H1 (cell line): ENCODE measurements at regions not wholly inside any gene's neighbourhood (a gene's known extent, or its start where the extent isn't known, plus 50 kb on each side); places are given as distances from the start of the nearest gene placed in this dataset.

Experiments used
- CTCF ChIA-PET: fragments of 300-600 bp; sonication (Branson Sonifier 250); formaldehyde crosslinking; loops from one replicate; lab custom pipeline; 2021; ENCODE audit not compliant: partially characterized antibody; lab: Charles Lee
- POLR2A ChIA-PET: fragments of 300-600 bp; sonication (Branson Sonifier 250); formaldehyde crosslinking; loops from one replicate; lab custom pipeline; 2021; ENCODE audit warnings: inconsistent platforms; ENCODE audit not compliant: partially characterized antibody; lab: Charles Lee
- DNase-seq, 2 experiments: peaks; one replicate each; pipeline versions ENCODE4 v3.0.0 to v3.0.0-alpha.2; 2010 to 2022; ENCODE audit warnings: low spot score in 2 of 2, low read depth in 1 of 2, mixed read lengths in 1 of 2
- FAIRE-seq: peaks from 2 replicates; lab custom pipeline; 2011; peaks lifted over from hg19 to GRCh38; lab: Jason Lieb, UNC
- H2AFZ ChIP-seq: 2 replicates; pipeline ENCODE4 v1.8.1; 2012; ENCODE audit warnings: low read length, inconsistent platforms
- H2AK5ac ChIP-seq: 2 replicates; pipeline ENCODE4 v1.6.1; 2013; ENCODE audit warnings: low read depth, low read length
- H2BK120ac ChIP-seq: replicated peaks from 2 replicates; pipeline ENCODE3; 2013; ENCODE audit warnings: low read depth, low read length, inconsistent platforms
- H2BK12ac ChIP-seq: 2 replicates; pipeline ENCODE4 v1.6.1; 2013; ENCODE audit warnings: low read depth, low read length
- H2BK15ac ChIP-seq: 2 replicates; pipeline ENCODE4 v1.6.1; 2013; ENCODE audit warnings: low read length
- H2BK20ac ChIP-seq: 2 replicates; pipeline ENCODE4 v1.6.1; 2013; ENCODE audit warnings: low read length
- H2BK5ac ChIP-seq: 2 replicates; pipeline ENCODE4 v1.6.1; 2013; ENCODE audit warnings: low read depth, low read length
- H3K14ac ChIP-seq: 2 replicates; pipeline ENCODE4 v1.6.1; 2013; ENCODE audit warnings: inconsistent platforms; ENCODE audit not compliant: insufficient read length
- H3K18ac ChIP-seq: 2 replicates; pipeline ENCODE4 v1.6.1; 2013; ENCODE audit warnings: low read length; ENCODE audit errors: extremely low read depth
- H3K23ac ChIP-seq: 2 replicates; pipeline ENCODE4 v1.6.1; 2013; ENCODE audit warnings: inconsistent platforms; ENCODE audit not compliant: insufficient read length
- H3K23me2 ChIP-seq: 2 replicates; pipeline ENCODE4 v1.6.1; 2013; ENCODE audit warnings: low read depth, low read length
- H3K27ac ChIP-seq: 2 replicates; pipeline ENCODE4 v1.6.1; 2011; ENCODE audit warnings: low read depth, low read length, inconsistent platforms
- H3K27me3 ChIP-seq, 4 experiments: replicated peaks in 1 of 4; 1 replicate in 1 of 4; 2 replicates in 3 of 4; pipeline versions ENCODE4 v1.6.1 to v1.8.1; 2011 to 2013; ENCODE audit warnings: low read length in 3 of 4, mild to moderate bottlenecking in 3 of 4, inconsistent platforms in 2 of 4, mixed read lengths in 2 of 4, moderate library complexity in 1 of 4; ENCODE audit not compliant: control insufficient read depth in 3 of 4, insufficient read depth in 3 of 4; ENCODE audit errors: extremely low read depth in 1 of 4
- H3K36me3 ChIP-seq, 4 experiments: 2 replicates each; pipeline versions ENCODE4 v1.6.1 to v1.8.1; 2011 to 2013; ENCODE audit warnings: mild to moderate bottlenecking in 4 of 4, low read length in 3 of 4, moderate library complexity in 2 of 4, control low read depth in 1 of 4, inconsistent platforms in 1 of 4; ENCODE audit not compliant: insufficient read depth in 4 of 4, control insufficient read depth in 2 of 4
- H3K4ac ChIP-seq: replicated peaks from 2 replicates; pipeline ENCODE3; 2013; ENCODE audit warnings: low read length, low read depth, mixed read lengths, inconsistent platforms; ENCODE audit not compliant: insufficient read length
- H3K4me1 ChIP-seq, 4 experiments: replicated peaks in 1 of 4; 1 replicate in 1 of 4; 2 replicates in 3 of 4; pipeline versions ENCODE4 v1.6.1 to v1.8.1; 2011 to 2013; ENCODE audit warnings: low read length in 3 of 4, inconsistent platforms in 2 of 4, mixed read lengths in 1 of 4; ENCODE audit not compliant: insufficient read depth in 4 of 4, control insufficient read depth in 3 of 4
- H3K4me2 ChIP-seq, 2 experiments: 2 replicates each; pipeline versions ENCODE4 v1.6.1 to v1.8.1; 2011 to 2013; ENCODE audit warnings: low read depth in 2 of 2, low read length in 2 of 2, control low read depth in 1 of 2, inconsistent platforms in 1 of 2, mild to moderate bottlenecking in 1 of 2; ENCODE audit not compliant: insufficient read depth in 1 of 2
- H3K4me3 ChIP-seq, 4 experiments: fragments of 200-600, 300-600 bp in 1 of 4; sonication (generic), shearing (Covaris generic), sonication (Bioruptor Twin) in 1 of 4; 2 replicates each; pipeline versions ENCODE4 v1.5.1 to v1.8.1; 2011 to 2016; ENCODE audit warnings: low read length in 4 of 4, low read depth in 3 of 4, control low read depth in 2 of 4, inconsistent platforms in 2 of 4, mild to moderate bottlenecking in 2 of 4, mixed read lengths in 1 of 4, moderate library complexity in 1 of 4; ENCODE audit not compliant: insufficient read depth in 2 of 4; ENCODE audit errors: extremely low read depth in 1 of 4
- H3K56ac ChIP-seq: replicated peaks from 2 replicates; pipeline ENCODE3; 2013; ENCODE audit warnings: low read depth, mild to moderate bottlenecking, mixed read lengths, low read length, inconsistent platforms; ENCODE audit not compliant: insufficient read length
- H3K79me1 ChIP-seq: 2 replicates; pipeline ENCODE4 v1.6.1; 2013; ENCODE audit warnings: low read depth, low read length, control low read depth
- H3K79me2 ChIP-seq, 2 experiments: 2 replicates each; pipeline versions ENCODE4 v1.6.1 to v1.8.1; 2012 to 2013; ENCODE audit warnings: low read length in 2 of 2, mild to moderate bottlenecking in 2 of 2, inconsistent platforms in 1 of 2; ENCODE audit not compliant: insufficient read depth in 2 of 2, control insufficient read depth in 1 of 2
- H3K9ac ChIP-seq, 4 experiments: replicated peaks in 1 of 4; 1 replicate in 1 of 4; 2 replicates in 3 of 4; pipeline versions ENCODE4 v1.6.1 to v1.8.1; 2011 to 2013; ENCODE audit warnings: low read depth in 3 of 4, low read length in 3 of 4, control low read depth in 2 of 4, mild to moderate bottlenecking in 2 of 4, moderate library complexity in 2 of 4, inconsistent platforms in 1 of 4; ENCODE audit errors: extremely low read depth in 1 of 4
- H3K9me3 ChIP-seq, 2 experiments: 2 replicates each; pipeline versions ENCODE4 v1.6.1 to v1.8.1; 2012 to 2013; ENCODE audit warnings: mild to moderate bottlenecking in 2 of 2, moderate library complexity in 2 of 2, control low read depth in 1 of 2, inconsistent platforms in 1 of 2, low read depth in 1 of 2, low read length in 1 of 2, mixed read lengths in 1 of 2; ENCODE audit not compliant: insufficient read depth in 2 of 2
- H4K20me1 ChIP-seq, 2 experiments: replicated peaks in 1 of 2; 2 replicates each; pipeline versions ENCODE3 to v1.8.1; 2011 to 2013; ENCODE audit warnings: inconsistent platforms in 2 of 2, low read length in 2 of 2, mild to moderate bottlenecking in 1 of 2; ENCODE audit not compliant: insufficient read depth in 2 of 2, control insufficient read depth in 1 of 2
- H4K5ac ChIP-seq: 2 replicates; pipeline ENCODE4 v1.6.1; 2013; ENCODE audit warnings: low read length, low read depth, mixed read lengths, inconsistent platforms; ENCODE audit not compliant: insufficient read length
- H4K8ac ChIP-seq: 2 replicates; pipeline ENCODE4 v1.8.0; 2013; ENCODE audit warnings: mild to moderate bottlenecking, moderate library complexity, low read length, inconsistent platforms; ENCODE audit not compliant: insufficient read depth; ENCODE audit errors: extremely low read depth
- H4K91ac ChIP-seq: replicated peaks from 2 replicates; pipeline ENCODE3; 2013; ENCODE audit warnings: low read length, mixed read lengths, inconsistent platforms; ENCODE audit not compliant: insufficient read length
- CEBPB ChIP-seq: IDR thresholded peaks from 2 replicates; pipeline ENCODE4 v1.6.1; 2012; ENCODE audit warnings: low read depth, low read length
- JUN ChIP-seq: IDR thresholded peaks from 2 replicates; pipeline ENCODE4 v1.6.1; 2011; ENCODE audit warnings: low read depth, mild to moderate bottlenecking, improper control_type of control experiment, low read length
- SIX5 ChIP-seq: IDR thresholded peaks from 2 replicates; pipeline ENCODE4 v1.6.1; 2011; ENCODE audit warnings: mild to moderate bottlenecking, low read depth, low read length
- SP4 ChIP-seq: IDR thresholded peaks from 2 replicates; pipeline ENCODE4 v1.6.1; 2012; ENCODE audit warnings: low read length, inconsistent platforms
- TAF7 ChIP-seq: optimal IDR thresholded peaks from 2 replicates; pipeline ENCODE3; 2011; ENCODE audit warnings: low read depth, mild to moderate bottlenecking, inconsistent platforms, low read length, moderate library complexity, borderline replicate concordance
- WGBS, 2 experiments: shearing (Covaris generic) in 1 of 2; methylation state at CpG; one replicate each; pipeline versions ENCODE4 v1.1.6 to v1.1.7; 2013 to 2015; ENCODE audit warnings: low lambda C conversion rate in 2 of 2, mixed read lengths in 2 of 2, inconsistent platforms in 1 of 2, low coverage in 1 of 2, missing lambda C conversion rate in 1 of 2; ENCODE audit not compliant: insufficient replicate concordance in 2 of 2, insufficient coverage in 1 of 2, insufficient read length in 1 of 2; ENCODE audit errors: extremely low coverage in 1 of 2, missing lambda C conversion rate in 1 of 2; 5-methylcytosine and 5-hydroxymethylcytosine counted together
- TF ChIP-seq, protein P1 (sequence below): IDR thresholded peaks from 2 replicates; pipeline ENCODE4 v1.6.1; 2011; ENCODE audit warnings: low read depth, mild to moderate bottlenecking, low read length; ENCODE audit not compliant: insufficient read depth

DNA sequence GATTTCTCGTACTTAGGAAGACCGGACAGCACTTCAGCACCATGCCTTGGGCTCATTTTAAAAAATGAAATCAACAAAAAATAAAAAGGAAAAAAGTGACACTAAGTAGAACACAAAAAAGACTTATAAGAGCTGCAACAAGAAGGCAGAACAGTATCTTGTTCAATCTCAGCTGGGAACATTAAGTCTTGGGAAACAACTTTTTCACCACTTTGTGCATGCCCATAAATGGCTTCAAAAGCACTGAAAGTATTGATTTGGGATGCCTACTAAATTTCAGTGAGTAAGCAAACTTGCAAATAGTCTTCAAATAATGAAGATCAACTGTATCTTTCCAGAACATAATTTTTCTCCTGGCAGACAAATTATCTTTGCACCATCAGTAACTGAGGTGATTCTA lies 489.3 kb downstream of the NXPH1 start:
- H4K8ac ChIP-seq, result no peak overlapping the region
- no peaks in the 10 kb centered on the region for H3K79me1 ChIP-seq
- no peak overlapping the region for H2AK5ac ChIP-seq
- TF ChIP-seq, protein P1, sequence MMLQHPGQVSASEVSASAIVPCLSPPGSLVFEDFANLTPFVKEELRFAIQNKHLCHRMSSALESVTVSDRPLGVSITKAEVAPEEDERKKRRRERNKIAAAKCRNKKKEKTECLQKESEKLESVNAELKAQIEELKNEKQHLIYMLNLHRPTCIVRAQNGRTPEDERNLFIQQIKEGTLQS, result no peak
- TF ChIP-seq SIX5 (no peak), TAF7 (no peak), SP4 (no peak), CEBPB (no peak), JUN (no peak)
- FAIRE-seq, result no peak
- no peaks in the 10 kb centered on the region for H3K79me2 ChIP-seq
- H4K91ac ChIP-seq, result no peak overlapping the region
- no peak overlapping the region for H3K4ac ChIP-seq
- H3K27ac ChIP-seq, result no peak overlapping the region
- no peak overlapping the region for H2BK5ac ChIP-seq
- POLR2A ChIA-PET, result no interaction called here
- H3K4me1 ChIP-seq, result peaks cover 0 to 8% (median 3%) of the 10 kb centered on the region in 4 experiments; a peak in 3 of 7 replicates
- no peaks in the 10 kb centered on the region for H3K36me3 ChIP-seq
- H2BK120ac ChIP-seq, result no peak overlapping the region
- no peak overlapping the region for H4K5ac ChIP-seq
- no peak overlapping the region for H3K18ac ChIP-seq
- H2AFZ ChIP-seq, result no peak overlapping the region
- no peak overlapping the region for H3K9ac ChIP-seq
- no peak overlapping the region for H2BK15ac ChIP-seq
- no peak overlapping the region for H2BK12ac ChIP-seq
- H3K23me2 ChIP-seq, result no peaks in the 10 kb centered on the region
- no peak overlapping the region for H3K23ac ChIP-seq
- H2BK20ac ChIP-seq, result no peak overlapping the region
- H3K9me3 ChIP-seq, result no peaks in the 10 kb centered on the region
- no peak overlapping the region for H3K4me2 ChIP-seq
- H3K27me3 ChIP-seq, result no peaks in the 10 kb centered on the region
- no peak overlapping the region for H3K4me3 ChIP-seq
- CTCF ChIA-PET, result interaction anchor here (0.6 to 1.3 kb wide), 2 partner anchors 10 to 233 kb away, joined by 3 read pairs; no protein-coding TSS in a partner anchor
- WGBS, 2 experiments, result 93% methylated on average over 2 of the region's 2 CpGs; no CpG with 5 or more reads in 1 of the 2 experiments
- no peak overlapping the region for H3K56ac ChIP-seq
- H3K14ac ChIP-seq, result no peak overlapping the region
- H4K20me1 ChIP-seq, result no peaks in the 10 kb centered on the region
- DNase-seq, result no peak
